Large intestine (tissue), 3 donors: ENCODE measurements at regions not wholly inside any gene's neighbourhood (a gene's known extent, or its start where the extent isn't known, plus 50 kb on each side); places are given as distances from the start of the nearest gene placed in this dataset.
"Not testable (repeated sequence)": the region's sequence is repeated elsewhere in the genome, so short reads cannot be mapped to it uniquely, and the experiment has no call there.

ENCODE experiments used
- DNase-seq, 2 donors: peaks; one replicate each; pipeline versions ENCODE4 v3.0.0 to v3.0.0-alpha.2; 2013
- H3K27ac ChIP-seq: one replicate; pipeline ENCODE4 v1.5.1; 2013; ENCODE audit warnings: low read length
- H3K27me3 ChIP-seq: 2 replicates; pipeline ENCODE4 v1.6.1; 2013; ENCODE audit warnings: low read length; ENCODE audit not compliant: control insufficient read depth, insufficient read depth
- H3K36me3 ChIP-seq: 2 replicates; pipeline ENCODE4 v1.6.1; 2013; ENCODE audit warnings: low read length; ENCODE audit not compliant: control insufficient read depth, insufficient read depth
- H3K4me1 ChIP-seq: one replicate; pipeline ENCODE4 v1.6.1; 2013; ENCODE audit warnings: low read length; ENCODE audit not compliant: control insufficient read depth, insufficient read depth
- H3K4me3 ChIP-seq: one replicate; pipeline ENCODE4 v1.5.1; 2013; ENCODE audit warnings: low read length
- H3K9me3 ChIP-seq: one replicate; pipeline ENCODE4 v1.6.1; 2013; ENCODE audit warnings: mild to moderate bottlenecking, low read depth, low read length, moderate library complexity; ENCODE audit not compliant: control insufficient read depth
- WGBS: methylation state at CpG from one replicate; pipeline ENCODE4 v1.1.5; 2013; ENCODE audit warnings: low lambda C conversion rate; ENCODE audit not compliant: insufficient coverage; 5-methylcytosine and 5-hydroxymethylcytosine counted together

- Histone ChIP-seq H3K27ac (no peak overlapping the region), H3K27me3 (no peaks in the 10 kb centered on the region), H3K4me1 (no peaks in the 10 kb centered on the region), H3K36me3 (no peaks in the 10 kb centered on the region), H3K9me3 (no peaks in the 10 kb centered on the region), H3K4me3 (no peak overlapping the region)
- 20% methylated on average over 1 of the region's 1 CpG for WGBS
- no peak for DNase-seq
Measured at GRCh38 chr3:90054311-90054710, 946.9 kb downstream of the EPHA3 start.

- H3K27me3 ChIP-seq: no peaks in the 10 kb centered on the region
- no peaks in the 10 kb centered on the region for H3K36me3 ChIP-seq
- no peak overlapping the region for H3K4me3 ChIP-seq
- H3K27ac ChIP-seq: no peak overlapping the region
- H3K4me1 ChIP-seq: no peaks in the 10 kb centered on the region
- no peaks in the 10 kb centered on the region for H3K9me3 ChIP-seq
- 67% methylated on average over 1 of the region's 2 CpGs for WGBS
- no peak for DNase-seq
Measured at GRCh38 chr3:90055666-90056065, 948.2 kb downstream of the EPHA3 start.

DNA sequence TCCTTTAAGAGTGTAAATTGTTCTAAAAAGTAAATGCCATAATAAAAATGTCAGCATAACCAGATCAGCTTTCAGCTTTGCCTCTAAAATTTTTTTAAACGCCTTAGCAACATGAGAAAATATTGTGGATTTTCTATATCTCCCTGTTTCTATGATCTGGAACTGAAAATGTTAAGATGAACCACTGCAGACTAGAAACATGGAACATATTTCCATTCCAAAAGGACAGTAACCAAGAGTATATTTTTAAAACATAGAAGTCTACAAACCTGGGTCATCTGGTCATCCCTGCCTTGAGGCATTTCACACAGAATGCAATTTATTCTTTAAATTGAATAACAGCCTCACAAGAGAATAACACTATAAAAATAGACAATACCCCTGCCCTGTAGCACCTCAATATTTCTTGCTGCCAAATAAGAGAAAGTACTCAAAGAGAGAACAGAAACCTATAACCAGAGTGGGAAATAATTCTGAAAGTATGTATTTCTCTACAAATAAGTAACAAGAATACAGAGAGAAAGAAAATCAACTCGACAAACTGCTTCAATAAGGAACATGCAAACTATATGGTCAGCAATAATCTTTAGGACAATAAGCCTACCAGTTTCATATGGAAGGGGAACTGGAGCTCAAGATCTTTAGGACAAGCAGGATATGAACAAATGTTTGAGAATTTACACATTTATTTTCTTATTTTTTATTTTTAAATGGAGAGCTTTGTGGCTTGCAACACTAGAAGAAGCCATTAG, 949.0 kb downstream of the EPHA3 start:
- Histone ChIP-seq H3K4me1 (no peaks in the 10 kb centered on the region), H3K36me3 (no peaks in the 10 kb centered on the region), H3K27ac (no peak overlapping the region), H3K4me3 (no peak overlapping the region), H3K9me3 (no peaks in the 10 kb centered on the region), H3K27me3 (no peaks in the 10 kb centered on the region)
- 100% methylated on average over 1 of the region's 2 CpGs for WGBS
- no peak for DNase-seq

- no peak overlapping the region for H3K27ac ChIP-seq
- H3K4me3 ChIP-seq: no peak overlapping the region
- H3K36me3 ChIP-seq: no peaks in the 10 kb centered on the region
- DNase-seq: no peak
- no peaks in the 10 kb centered on the region for H3K9me3 ChIP-seq
- no peaks in the 10 kb centered on the region for H3K4me1 ChIP-seq
- H3K27me3 ChIP-seq: no peaks in the 10 kb centered on the region
Measured at GRCh38 chr3:90062016-90062415, 954.6 kb downstream of the EPHA3 start.

GRCh38 chr3:90062631-90063200, 955.3 kb downstream of the EPHA3 start:
- H3K27ac ChIP-seq: no peak overlapping the region
- no peaks in the 10 kb centered on the region for H3K36me3 ChIP-seq
- no peak overlapping the region for H3K4me3 ChIP-seq
- H3K27me3 ChIP-seq: no peaks in the 10 kb centered on the region
- WGBS: no CpG with 5 or more reads among the region's 2 CpGs
- no peaks in the 10 kb centered on the region for H3K4me1 ChIP-seq
- DNase-seq: no peak
- H3K9me3 ChIP-seq: no peaks in the 10 kb centered on the region

DNA sequence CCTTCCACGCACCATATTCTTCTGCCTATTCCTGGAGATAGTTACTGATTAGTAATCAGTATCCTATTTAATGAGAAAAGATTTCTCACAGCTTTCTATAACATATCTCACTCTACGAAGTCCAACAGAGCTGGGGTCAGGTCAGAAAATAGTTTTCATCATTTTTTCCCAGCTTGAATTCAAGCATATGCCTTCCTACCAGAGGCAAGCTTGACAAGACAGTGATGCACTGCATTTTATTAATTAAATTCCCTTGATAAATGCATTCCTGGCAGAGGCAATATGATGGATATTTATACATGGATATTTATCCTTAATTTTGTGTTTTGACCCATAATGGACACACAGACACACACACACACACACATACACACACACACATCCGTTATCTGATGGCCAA, 961.4 kb downstream of the EPHA3 start:
- Histone ChIP-seq H3K27me3 (no peaks in the 10 kb centered on the region), H3K4me3 (no peak overlapping the region), H3K9me3 (no peaks in the 10 kb centered on the region), H3K4me1 (no peaks in the 10 kb centered on the region), H3K36me3 (no peaks in the 10 kb centered on the region), H3K27ac (no peak overlapping the region)
- WGBS: 100% methylated on average over 1 of the region's 3 CpGs
- DNase-seq: no peak

DNA sequence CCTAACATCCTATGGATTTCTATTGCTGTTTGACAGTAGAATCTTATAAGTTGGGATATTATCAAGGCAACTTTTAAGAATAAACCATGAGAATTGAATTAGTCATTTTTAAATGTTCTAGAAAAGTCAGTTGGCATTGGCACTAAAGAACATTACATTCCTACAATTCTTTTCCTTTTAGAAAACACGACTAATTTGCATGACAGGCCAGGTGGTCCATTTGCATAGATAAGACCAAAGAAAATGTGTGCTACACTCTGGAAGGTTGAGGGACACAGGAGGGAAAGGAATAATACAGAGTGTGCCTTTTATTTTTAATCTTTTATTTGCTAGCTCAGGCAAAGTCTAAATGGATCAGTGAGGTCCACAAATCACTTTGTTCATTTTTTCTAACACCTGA, 962.3 kb downstream of the EPHA3 start:
- no peaks in the 10 kb centered on the region for H3K4me1 ChIP-seq
- WGBS: 50% methylated on average over 1 of the region's 1 CpG

GRCh38 chr3:90076136-90076535, 968.7 kb downstream of the EPHA3 start:
- H3K36me3 ChIP-seq: no peaks in the 10 kb centered on the region
- no peaks in the 10 kb centered on the region for H3K9me3 ChIP-seq
- H3K27me3 ChIP-seq: no peaks in the 10 kb centered on the region

More for the DNA sequence above, 962.3 kb downstream of the EPHA3 start:
- Histone ChIP-seq H3K36me3 (no peaks in the 10 kb centered on the region), H3K4me3 (no peak overlapping the region), H3K27ac (no peak overlapping the region), H3K27me3 (no peaks in the 10 kb centered on the region), H3K9me3 (no peaks in the 10 kb centered on the region)
- no peak for DNase-seq

GRCh38 chr3:90080988-90081387, 973.6 kb downstream of the EPHA3 start:
- WGBS: 86% methylated on average over 1 of the region's 1 CpG
- Histone ChIP-seq H3K36me3 (no peaks in the 10 kb centered on the region), H3K4me1 (no peaks in the 10 kb centered on the region), H3K9me3 (no peaks in the 10 kb centered on the region), H3K4me3 (no peak overlapping the region), H3K27ac (no peak overlapping the region), H3K27me3 (no peaks in the 10 kb centered on the region)
- DNase-seq: no peak

More at GRCh38 chr3:90076136-90076535, 968.7 kb downstream of the EPHA3 start:
- H3K4me3 ChIP-seq: no peak overlapping the region
- DNase-seq: no peak
- no peaks in the 10 kb centered on the region for H3K4me1 ChIP-seq
- no peak overlapping the region for H3K27ac ChIP-seq

GRCh38 chr3:90086297-90086696, 978.9 kb downstream of the EPHA3 start:
- not testable (repeated sequence) for DNase-seq, H3K27me3 ChIP-seq, H3K36me3 ChIP-seq, H3K9me3 ChIP-seq, H3K4me1 ChIP-seq, H3K27ac ChIP-seq, H3K4me3 ChIP-seq
- WGBS: 90% methylated on average over 2 of the region's 8 CpGs

GRCh38 chr3:90087703-90088102, 980.3 kb downstream of the EPHA3 start:
- no peaks in the 10 kb centered on the region for H3K9me3 ChIP-seq
- H3K27ac ChIP-seq: no peak overlapping the region
- H3K27me3 ChIP-seq: no peaks in the 10 kb centered on the region
- no peak overlapping the region for H3K4me3 ChIP-seq
- DNase-seq: no peak
- no peaks in the 10 kb centered on the region for H3K4me1 ChIP-seq
- WGBS: 100% methylated on average over 2 of the region's 2 CpGs
- H3K36me3 ChIP-seq: no peaks in the 10 kb centered on the region
